ENCODE measurements at regions not wholly inside any gene's neighbourhood (a gene's known extent, or its start where the extent isn't known, plus 50 kb on each side); places are given as distances from the start of the nearest gene placed in this dataset.

DNA sequence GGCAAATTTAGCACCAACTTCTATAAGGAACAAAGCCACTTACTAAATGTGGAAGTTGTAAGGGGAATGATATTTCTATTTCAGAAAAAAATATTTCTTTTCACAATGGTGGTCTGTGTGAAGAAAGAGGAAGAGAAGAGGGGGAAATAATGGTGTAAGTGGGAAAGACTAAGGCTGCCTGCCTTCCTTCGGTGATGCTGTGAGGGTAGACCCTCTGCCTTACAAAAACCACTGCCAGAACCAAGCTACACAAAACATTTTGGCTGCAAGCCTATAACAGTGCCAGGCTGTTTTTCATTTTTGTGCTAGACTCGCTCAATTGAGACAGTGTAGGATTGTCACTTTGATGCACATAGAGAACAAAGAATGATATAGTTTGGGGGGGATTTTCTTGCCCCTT lies 286.6 kb downstream of the ZEB2 start:
- DNase-seq (ENCODE audit: low read depth in 1 of 2, low spot score in 2 of 2), result no peak
- no peaks in the 10 kb centered on the region for H3K36me3 ChIP-seq
- H3K9me3 ChIP-seq (replicated peaks), result no peaks in the 10 kb centered on the region

GRCh38 chr2:144230448-144231085 lies 289.4 kb downstream of the ZEB2 start:
- Histone ChIP-seq H3K9me3 (replicated peaks) (no peaks in the 10 kb centered on the region), H3K27me3 (replicated peaks) (no peaks in the 10 kb centered on the region), H3K4me1 (replicated peaks) (no peaks in the 10 kb centered on the region), H3K36me3 (no peaks in the 10 kb centered on the region), H3K27ac (no peak overlapping the region), H3K4me3 (no peak overlapping the region)
- DNase-seq (ENCODE audit: low read depth in 1 of 2, low spot score in 2 of 2), result no peak

More for the DNA sequence above, 286.6 kb downstream of the ZEB2 start:
- H3K4me3 ChIP-seq, result no peak overlapping the region
- no peak overlapping the region for H3K27ac ChIP-seq
- no peaks in the 10 kb centered on the region for H3K27me3 ChIP-seq (replicated peaks)
- no peaks in the 10 kb centered on the region for H3K4me1 ChIP-seq (replicated peaks)

- H3K4me1 ChIP-seq (replicated peaks), result no peaks in the 10 kb centered on the region
These were observed 289.9 kb downstream of the ZEB2 start for GRCh38 chr2:144230033-144230432.

GRCh38 chr2:144229296-144229695 lies 290.6 kb downstream of the ZEB2 start:
- no peak overlapping the region for H3K4me3 ChIP-seq
- DNase-seq (ENCODE audit: low read depth in 1 of 2, low spot score in 2 of 2), result no peak
- H3K4me1 ChIP-seq (replicated peaks), result no peaks in the 10 kb centered on the region
- no peaks in the 10 kb centered on the region for H3K27me3 ChIP-seq (replicated peaks)
- no peaks in the 10 kb centered on the region for H3K36me3 ChIP-seq
- H3K9me3 ChIP-seq (replicated peaks), result no peaks in the 10 kb centered on the region
- no peak overlapping the region for H3K27ac ChIP-seq

More at GRCh38 chr2:144230033-144230432, 289.9 kb downstream of the ZEB2 start:
- Histone ChIP-seq H3K36me3 (no peaks in the 10 kb centered on the region), H3K27me3 (replicated peaks) (no peaks in the 10 kb centered on the region), H3K27ac (no peak overlapping the region), H3K4me3 (no peak overlapping the region), H3K9me3 (replicated peaks) (no peaks in the 10 kb centered on the region)
- DNase-seq (ENCODE audit: low read depth in 1 of 2, low spot score in 2 of 2), result no peak

DNA sequence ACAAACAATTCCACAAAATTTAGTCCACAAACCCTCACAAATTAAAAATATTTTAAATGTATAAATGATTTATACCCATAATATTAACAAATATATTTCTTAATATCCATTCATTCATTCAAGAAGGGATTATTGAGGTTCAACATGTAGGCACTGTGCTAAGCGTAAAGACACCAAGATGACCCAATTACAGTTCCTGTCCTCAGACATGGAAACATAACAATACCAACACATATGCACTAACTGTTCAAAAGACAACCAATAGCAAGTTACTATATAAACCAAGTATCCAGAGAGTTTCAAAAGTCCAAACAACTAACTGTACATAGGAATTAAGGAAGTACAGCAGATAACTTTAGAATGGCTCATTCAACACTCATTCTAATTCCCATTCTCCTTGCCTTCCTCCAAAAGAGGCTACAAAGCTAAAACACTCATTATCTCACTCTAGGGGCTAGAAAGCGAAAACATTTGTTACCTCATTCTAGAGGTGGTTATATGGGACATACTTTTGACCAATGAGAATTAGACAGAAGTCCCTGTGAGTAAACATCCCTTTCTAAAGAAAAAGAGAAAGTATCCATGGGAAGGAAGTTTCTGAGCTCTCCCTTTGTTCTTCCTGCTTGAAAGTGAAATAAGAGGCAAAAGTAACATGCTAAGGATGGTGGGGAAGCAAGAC lies 292.4 kb downstream of the ZEB2 start:
- DNase-seq (ENCODE audit: low read depth in 1 of 2, low spot score in 2 of 2), result no peak
- H3K27ac ChIP-seq, result no peak overlapping the region
- H3K36me3 ChIP-seq, result no peaks in the 10 kb centered on the region
- no peaks in the 10 kb centered on the region for H3K4me1 ChIP-seq (replicated peaks)
- no peak overlapping the region for H3K4me3 ChIP-seq
- H3K27me3 ChIP-seq (replicated peaks), result no peaks in the 10 kb centered on the region
- H3K9me3 ChIP-seq (replicated peaks), result no peaks in the 10 kb centered on the region

- Histone ChIP-seq H3K36me3 (no peaks in the 10 kb centered on the region), H3K27ac (no peak overlapping the region), H3K27me3 (replicated peaks) (no peaks in the 10 kb centered on the region), H3K4me3 (no peak overlapping the region), H3K4me1 (replicated peaks) (no peaks in the 10 kb centered on the region), H3K9me3 (replicated peaks) (no peaks in the 10 kb centered on the region)
- DNase-seq (ENCODE audit: low read depth in 1 of 2, low spot score in 2 of 2), result no peak
These were observed 294.8 kb downstream of the ZEB2 start for GRCh38 chr2:144225076-144225475.

- Histone ChIP-seq H3K36me3 (no peaks in the 10 kb centered on the region), H3K4me3 (no peak overlapping the region)
These were observed 295.4 kb downstream of the ZEB2 start for GRCh38 chr2:144224472-144224871.

DNA sequence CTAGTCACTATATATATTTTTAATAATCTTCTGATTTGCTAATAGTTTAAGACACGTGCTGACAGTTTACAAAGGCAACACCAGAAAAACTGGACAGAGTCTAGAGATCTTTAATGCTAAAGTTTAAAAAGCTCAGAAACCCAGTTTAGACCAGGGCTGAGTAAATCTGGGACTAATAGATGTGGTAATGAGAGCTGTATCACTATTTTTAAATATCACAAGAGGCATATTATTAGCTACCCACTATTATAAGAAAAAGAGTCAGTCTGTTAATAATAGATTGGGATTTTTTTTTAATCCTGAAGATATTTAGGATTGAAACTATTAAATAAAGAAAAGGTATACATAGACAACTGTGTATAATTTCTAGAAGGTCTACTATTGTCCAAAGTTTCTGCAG lies 299.9 kb downstream of the ZEB2 start:
- Histone ChIP-seq H3K4me1 (replicated peaks) (no peaks in the 10 kb centered on the region), H3K27ac (no peak overlapping the region), H3K27me3 (replicated peaks) (no peaks in the 10 kb centered on the region), H3K4me3 (no peak overlapping the region), H3K9me3 (replicated peaks) (no peaks in the 10 kb centered on the region), H3K36me3 (no peaks in the 10 kb centered on the region)
- DNase-seq (ENCODE audit: low read depth in 1 of 2, low spot score in 2 of 2), result no peak

More at GRCh38 chr2:144224472-144224871, 295.4 kb downstream of the ZEB2 start:
- H3K27me3 ChIP-seq (replicated peaks), result no peaks in the 10 kb centered on the region
- no peak overlapping the region for H3K27ac ChIP-seq
- no peaks in the 10 kb centered on the region for H3K4me1 ChIP-seq (replicated peaks)
- DNase-seq (ENCODE audit: low read depth in 1 of 2, low spot score in 2 of 2), result no peak
- no peaks in the 10 kb centered on the region for H3K9me3 ChIP-seq (replicated peaks)

DNA sequence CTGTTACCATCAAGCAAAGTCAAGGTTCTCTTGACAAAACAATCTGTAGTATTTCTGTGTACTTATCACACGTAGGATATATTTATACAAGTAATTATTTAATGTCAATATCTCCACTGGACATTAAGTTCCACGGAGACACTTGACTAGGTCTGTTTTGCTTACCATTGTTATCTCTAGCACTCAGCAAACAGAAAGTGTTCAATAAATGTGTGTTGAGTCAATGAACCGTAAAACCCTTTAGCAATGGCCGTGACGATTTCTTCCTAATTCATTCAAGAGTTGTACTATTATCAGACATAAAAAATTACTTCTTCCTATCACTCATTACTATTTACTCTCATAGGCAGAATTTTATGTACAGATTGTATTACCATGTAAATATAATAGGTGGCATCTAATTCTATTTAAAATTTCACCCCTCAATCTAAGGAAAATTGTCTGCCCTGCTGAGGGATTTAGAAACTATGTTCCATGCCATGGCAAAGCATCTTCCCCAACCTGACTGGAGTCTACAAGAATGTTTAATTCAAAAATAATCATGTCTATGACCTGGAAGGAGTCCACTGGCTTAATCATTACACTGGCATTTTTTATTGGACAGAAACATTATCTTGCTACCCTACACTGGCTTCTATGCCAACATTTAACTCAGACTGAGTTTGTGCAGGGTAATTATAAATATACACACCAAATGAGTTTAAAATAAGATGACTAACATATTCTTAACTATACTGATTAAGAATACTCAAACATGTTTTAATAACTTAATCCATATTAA lies 301.9 kb downstream of the ZEB2 start:
- Histone ChIP-seq H3K27ac (no peak overlapping the region), H3K9me3 (replicated peaks) (no peaks in the 10 kb centered on the region), H3K27me3 (replicated peaks) (no peaks in the 10 kb centered on the region), H3K36me3 (no peaks in the 10 kb centered on the region), H3K4me1 (replicated peaks) (no peaks in the 10 kb centered on the region), H3K4me3 (no peak overlapping the region)
- DNase-seq (ENCODE audit: low read depth in 1 of 2, low spot score in 2 of 2), result no peak

DNA sequence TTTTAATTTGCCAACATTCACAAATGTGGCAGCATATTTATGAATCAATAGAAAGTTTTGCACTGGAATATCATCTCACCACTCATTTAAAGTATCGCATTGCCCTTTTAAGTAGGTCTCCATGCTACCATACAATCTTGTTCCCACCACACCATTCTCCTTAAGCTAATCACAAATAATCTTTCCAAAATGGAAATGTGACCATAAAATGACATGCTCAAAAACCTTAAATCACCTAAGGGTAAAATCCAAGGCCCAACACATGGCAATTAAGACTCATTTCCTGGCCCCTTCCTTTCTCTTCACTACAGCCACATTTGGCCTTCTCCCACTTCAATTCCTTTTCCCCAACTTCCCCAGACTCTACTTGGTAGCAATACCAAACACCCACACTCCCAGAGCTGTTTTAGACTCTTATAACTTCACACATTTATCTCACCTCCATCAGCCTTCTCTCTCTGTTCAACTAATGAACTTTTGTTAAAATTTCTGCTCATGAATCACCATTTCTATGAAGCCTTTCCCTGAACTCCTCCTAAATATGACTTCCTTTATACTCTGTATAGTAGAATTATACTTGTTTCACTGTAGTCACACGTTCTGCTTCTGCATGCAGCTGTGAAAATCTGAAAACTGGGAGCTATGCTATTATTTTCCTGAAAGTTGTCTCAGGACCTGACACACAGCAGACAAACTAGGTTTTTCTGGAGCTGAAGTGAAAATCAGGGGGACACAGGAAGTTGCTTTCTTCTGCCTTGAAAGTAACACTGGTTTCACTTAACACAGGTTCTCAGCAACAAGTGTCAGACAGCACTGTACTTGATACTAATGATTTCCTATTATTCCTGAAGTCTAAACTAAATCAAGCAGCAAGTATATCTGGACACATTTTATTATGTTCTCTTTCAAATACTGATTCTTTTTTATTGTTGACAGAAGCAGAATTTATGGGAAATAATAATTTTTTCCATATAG lies 303.9 kb downstream of the ZEB2 start:
- Histone ChIP-seq H3K9me3 (replicated peaks) (no peaks in the 10 kb centered on the region), H3K36me3 (no peaks in the 10 kb centered on the region), H3K4me1 (replicated peaks) (no peaks in the 10 kb centered on the region), H3K4me3 (no peak overlapping the region), H3K27me3 (replicated peaks) (no peaks in the 10 kb centered on the region), H3K27ac (no peak overlapping the region)
- no peak for DNase-seq (ENCODE audit: low read depth in 1 of 2, low spot score in 2 of 2)

GRCh38 chr2:144215207-144215606 lies 304.7 kb downstream of the ZEB2 start:
- Histone ChIP-seq H3K4me1 (replicated peaks) (no peaks in the 10 kb centered on the region), H3K27ac (no peak overlapping the region), H3K4me3 (no peak overlapping the region), H3K36me3 (no peaks in the 10 kb centered on the region), H3K9me3 (replicated peaks) (no peaks in the 10 kb centered on the region), H3K27me3 (replicated peaks) (no peaks in the 10 kb centered on the region)
- no peak for DNase-seq (ENCODE audit: low read depth in 1 of 2, low spot score in 2 of 2)

DNA sequence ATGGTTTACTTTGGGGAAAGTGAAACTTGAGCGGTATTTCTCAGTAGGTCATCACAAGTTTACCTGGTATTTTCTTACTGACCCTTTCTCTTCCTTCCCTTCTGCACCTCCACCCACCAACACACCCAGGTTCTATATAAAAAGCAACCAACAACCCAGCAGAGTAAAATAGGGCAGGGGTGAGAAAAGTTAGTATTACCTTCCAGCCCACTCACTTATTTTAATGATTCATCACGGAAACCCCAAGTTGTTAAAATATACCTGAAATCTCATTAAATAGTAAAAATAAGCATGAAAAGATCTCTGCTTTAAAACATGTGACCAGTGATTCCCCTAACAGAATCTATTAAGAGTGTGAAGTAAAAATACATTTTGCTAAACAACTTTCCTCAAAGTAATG lies 306.1 kb downstream of the ZEB2 start:
- Histone ChIP-seq H3K9me3 (replicated peaks) (no peaks in the 10 kb centered on the region), H3K4me3 (no peak overlapping the region), H3K4me1 (replicated peaks) (no peaks in the 10 kb centered on the region), H3K27ac (no peak overlapping the region), H3K27me3 (replicated peaks) (no peaks in the 10 kb centered on the region), H3K36me3 (no peaks in the 10 kb centered on the region)
- DNase-seq (ENCODE audit: low read depth in 1 of 2, low spot score in 2 of 2), result no peak

- no peaks in the 10 kb centered on the region for H3K27me3 ChIP-seq (replicated peaks)
- H3K4me1 ChIP-seq (replicated peaks), result no peaks in the 10 kb centered on the region
- no peak overlapping the region for H3K27ac ChIP-seq
- no peak overlapping the region for H3K4me3 ChIP-seq
- DNase-seq (ENCODE audit: low read depth in 1 of 2, low spot score in 2 of 2), result no peak
- no peaks in the 10 kb centered on the region for H3K36me3 ChIP-seq
- H3K9me3 ChIP-seq (replicated peaks), result no peaks in the 10 kb centered on the region
These were observed 308.1 kb downstream of the ZEB2 start for GRCh38 chr2:144211826-144212225.

All from SJSA1 (cell line).